ENCODE measurements at regions not wholly inside any gene's neighbourhood (a gene's known extent, or its start where the extent isn't known, plus 50 kb on each side); places are given as distances from the start of the nearest gene placed in this dataset.
"Not testable (repeated sequence)": the region's sequence is repeated elsewhere in the genome, so short reads cannot be mapped to it uniquely, and the experiment has no call there.

DNA sequence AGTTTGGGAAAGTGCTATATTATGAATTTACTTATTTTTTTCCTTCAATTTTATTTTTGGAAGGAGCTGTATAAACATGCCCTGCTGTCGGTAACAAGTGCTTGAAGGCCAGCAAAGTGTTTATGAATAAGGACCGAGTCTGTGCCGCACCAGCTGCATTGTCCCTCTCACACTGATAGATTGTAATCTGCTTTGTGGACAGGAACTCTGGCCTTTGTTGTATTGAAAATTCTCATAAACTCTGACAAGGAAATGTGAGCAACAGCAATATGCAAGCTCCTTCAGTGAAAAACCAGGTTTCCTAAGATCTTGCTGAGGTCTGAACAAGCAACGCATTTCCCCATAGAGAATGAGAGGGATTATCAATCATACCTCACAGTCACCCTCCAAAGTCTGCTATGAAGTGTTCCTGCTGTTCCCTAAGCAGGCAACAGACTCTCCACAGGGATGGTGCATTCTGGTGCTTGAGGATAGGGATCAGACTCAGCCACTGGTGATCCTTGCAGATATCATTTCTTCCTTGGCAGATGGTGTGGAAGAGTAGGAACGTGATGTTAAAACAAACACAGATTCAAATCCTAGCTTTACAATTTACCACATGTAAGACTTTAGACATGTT lies 109.6 kb downstream of the KCNJ2 start:
- in situ Hi-C loops (cut with HindIII; ENCODE audit: low sequenced_read_pairs), result no loop called here

DNA sequence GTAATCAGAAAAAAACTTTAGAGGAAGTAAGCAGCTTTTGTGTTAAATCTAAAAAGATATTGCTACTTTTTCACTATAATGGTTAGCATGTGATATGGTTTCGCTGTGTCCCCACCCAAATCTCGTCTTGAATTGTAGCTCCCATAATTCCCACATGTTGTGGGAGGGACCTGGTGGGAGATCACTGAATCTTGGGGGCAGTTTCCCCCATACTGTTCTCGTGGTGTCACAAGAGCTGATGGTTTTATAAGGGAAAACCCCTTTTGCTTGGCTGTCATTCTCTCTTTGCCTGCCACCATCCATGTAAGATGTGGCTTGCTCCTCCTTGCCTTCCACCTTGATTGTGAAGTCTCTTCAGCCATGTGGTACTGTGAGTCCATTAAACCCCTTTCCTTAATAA lies 117.1 kb downstream of the KCNJ2 start:
- in situ Hi-C loops (cut with HindIII; ENCODE audit: low sequenced_read_pairs), result no loop called here

DNA sequence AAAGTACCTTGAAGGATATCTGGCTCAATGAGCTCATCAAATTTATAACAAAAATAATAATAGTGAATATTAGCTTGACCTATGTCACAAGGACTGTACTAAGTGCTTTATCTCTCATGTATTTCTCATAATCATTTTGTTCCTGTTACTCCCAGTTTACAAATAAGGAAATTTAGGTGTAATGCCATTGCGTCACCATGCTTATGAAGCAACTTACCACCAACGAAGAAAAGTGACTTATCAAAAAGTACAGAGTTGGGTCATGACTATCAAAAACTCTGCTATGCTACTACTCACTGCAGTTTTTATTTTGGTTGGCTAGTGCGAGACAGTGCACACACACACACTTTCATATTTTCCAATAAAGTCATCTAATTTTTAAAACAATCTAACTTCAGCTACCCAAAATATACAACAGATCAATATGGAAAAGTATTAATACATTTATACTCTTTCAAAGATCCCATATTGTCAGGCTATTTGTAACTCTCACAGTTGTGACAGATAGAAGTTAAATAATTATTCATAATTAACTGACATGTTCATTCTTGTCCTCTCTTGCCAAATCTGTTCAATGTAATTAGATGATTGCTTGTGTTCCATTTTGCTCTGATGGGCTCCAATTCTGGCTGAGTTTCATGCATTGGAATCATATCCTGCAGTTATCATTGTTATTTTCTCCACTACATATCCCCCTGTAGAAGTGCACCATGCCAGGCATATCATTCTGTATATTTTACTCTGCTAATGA lies 119.4 kb downstream of the KCNJ2 start:
- in situ Hi-C loops (cut with HindIII; ENCODE audit: low sequenced_read_pairs), result no loop called here

DNA sequence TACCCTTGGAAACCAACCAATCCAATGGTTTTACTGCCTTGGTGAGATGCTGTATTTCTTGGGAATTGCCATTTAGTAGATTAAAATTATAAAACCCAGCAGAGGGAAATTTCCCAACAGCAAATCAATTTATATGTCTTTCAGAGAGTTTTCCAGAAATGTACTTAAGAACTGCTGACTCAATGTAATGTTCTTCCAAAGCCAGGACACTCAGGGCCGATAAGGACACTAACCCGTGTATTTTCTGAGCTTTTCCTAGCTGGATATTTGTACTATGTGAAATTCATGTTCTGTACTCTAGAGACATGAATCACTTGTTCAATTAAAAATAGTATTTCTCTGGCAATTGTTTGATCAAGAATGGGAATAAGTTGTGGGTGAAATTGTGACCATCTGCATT lies 121.4 kb downstream of the KCNJ2 start:
- in situ Hi-C loops (cut with HindIII; ENCODE audit: low sequenced_read_pairs), result no loop called here

DNA sequence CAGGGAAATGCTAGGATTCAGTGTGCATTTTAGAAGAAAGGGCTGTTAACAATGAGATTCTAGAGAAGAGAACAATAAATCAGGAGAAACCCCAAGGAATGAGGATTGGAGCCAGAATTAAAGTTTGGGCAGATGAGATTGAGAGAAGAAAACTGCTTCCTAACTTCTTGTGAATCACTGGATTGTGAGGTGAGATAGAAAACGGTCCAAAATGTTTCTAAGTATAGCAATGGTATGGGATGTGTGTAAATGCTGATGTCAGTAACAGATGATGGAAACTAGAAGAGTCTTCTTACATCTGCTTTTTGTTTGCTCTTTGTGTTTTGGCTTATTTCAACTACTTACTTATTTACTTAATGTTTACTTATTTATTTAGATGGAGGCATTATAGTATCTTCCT lies 123.0 kb downstream of the KCNJ2 start:
- in situ Hi-C loops (cut with HindIII; ENCODE audit: low sequenced_read_pairs), result no loop called here

DNA sequence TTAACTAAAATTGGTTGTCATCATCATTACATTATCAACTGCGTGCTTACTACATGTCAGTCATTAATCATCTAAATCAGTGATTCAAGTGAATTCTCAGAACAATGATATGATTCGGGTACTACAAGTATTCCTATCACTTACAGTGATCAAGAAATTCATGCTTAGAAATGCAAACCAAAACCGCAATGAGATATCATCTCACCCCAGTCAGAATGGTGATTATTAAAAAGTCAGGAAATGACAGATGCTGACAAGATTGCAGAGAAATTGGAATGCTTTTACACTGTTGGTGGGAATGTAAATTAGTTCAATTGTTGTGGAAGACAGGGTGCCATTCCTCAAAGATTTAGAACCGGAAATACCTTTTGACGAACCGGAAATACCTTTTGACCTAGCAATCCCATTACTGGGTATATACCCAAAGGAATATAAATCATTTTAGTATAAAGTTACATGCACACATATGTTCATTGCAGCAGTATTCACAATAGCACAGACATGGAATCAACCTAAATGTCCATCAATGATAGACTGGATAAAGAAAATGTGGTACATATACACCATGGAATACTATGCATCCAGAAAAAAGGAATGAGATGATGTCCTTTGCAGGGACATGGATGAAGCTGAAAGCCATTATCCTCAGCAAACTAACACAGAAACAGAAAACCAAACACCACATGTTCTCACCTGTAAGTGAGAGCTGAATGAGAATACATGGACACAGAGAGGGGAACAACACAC lies 124.4 kb downstream of the KCNJ2 start:
- in situ Hi-C loops (cut with HindIII; ENCODE audit: low sequenced_read_pairs), result not testable (repeated sequence)

DNA sequence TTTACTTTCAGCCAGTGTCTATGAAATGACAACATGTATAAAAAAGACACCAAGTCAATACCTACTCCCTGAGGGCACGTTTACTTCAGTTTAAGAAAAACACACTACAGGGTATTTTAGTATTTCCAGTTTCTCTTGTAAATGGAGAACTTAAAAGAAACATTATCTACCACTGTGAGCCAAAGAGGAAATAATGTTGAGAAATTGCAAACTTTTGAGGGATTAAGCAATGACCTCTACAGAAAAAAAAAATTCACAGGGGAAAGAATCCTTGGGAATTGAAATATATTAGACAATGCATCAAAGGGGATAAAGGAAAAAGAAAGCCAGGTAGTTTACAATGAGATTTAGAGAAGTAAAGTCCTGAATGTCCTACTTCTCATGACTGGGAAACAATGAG lies 126.0 kb downstream of the KCNJ2 start:
- in situ Hi-C loops (cut with HindIII; ENCODE audit: low sequenced_read_pairs), result no loop called here

DNA sequence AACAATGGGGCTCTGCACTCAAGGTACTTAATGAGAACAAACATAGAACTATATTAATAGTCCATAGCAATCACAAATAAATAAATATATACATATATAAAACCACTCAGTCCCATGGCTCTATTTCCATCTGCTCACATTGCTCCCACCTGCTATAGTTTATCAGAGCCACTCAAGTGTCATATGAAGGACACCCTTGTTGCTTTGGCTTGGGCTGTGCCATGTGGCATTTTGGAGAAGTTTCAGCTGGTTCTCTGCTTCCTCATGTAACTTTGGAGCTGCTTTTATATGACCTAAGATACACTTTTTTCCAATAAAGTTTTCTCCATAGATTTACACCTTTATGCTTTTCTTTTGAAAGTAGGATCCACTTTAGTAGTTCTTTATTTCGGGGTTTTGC lies 126.4 kb downstream of the KCNJ2 start:
- in situ Hi-C loops (cut with HindIII; ENCODE audit: low sequenced_read_pairs), result no loop called here

DNA sequence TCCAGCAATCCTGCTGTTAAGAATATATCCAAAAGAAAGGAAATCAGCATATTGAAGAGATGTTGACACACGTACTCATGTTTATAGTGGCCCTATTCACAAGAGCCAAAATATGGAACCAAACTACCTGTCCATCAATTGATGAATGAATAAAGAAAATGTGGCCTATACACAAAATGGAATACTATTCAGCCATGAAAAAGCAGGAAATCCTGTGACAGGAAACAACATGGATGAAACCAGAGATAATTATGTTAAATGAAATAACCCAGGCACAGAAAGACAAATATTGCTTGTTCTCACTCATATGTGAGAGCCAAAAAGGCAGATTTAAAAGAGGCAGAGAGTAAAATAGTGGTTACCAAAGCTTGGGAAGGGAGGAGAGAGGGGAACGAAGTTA lies 127.1 kb downstream of the KCNJ2 start:
- in situ Hi-C loops (cut with HindIII; ENCODE audit: low sequenced_read_pairs), result no loop called here

DNA sequence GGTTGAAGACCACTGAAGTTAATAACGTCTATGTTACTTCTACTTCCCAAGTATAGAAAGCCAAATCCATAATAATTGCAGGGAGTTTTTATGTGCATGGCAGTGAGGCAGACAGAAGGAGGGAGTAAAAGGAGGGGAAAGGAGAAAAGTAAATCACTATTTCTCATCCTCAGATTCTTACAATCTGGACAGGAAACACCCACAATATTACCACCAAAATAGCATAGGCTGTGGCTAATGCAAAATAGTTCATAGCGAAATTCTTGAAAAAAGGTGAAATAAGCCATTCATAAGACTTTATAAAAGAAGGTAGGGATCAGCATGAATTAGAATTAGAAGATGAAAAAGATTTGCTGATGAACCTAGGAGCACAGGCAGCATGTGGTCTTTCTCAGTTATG lies 128.1 kb downstream of the KCNJ2 start:
- in situ Hi-C loops (cut with HindIII; ENCODE audit: low sequenced_read_pairs), result no loop called here

DNA sequence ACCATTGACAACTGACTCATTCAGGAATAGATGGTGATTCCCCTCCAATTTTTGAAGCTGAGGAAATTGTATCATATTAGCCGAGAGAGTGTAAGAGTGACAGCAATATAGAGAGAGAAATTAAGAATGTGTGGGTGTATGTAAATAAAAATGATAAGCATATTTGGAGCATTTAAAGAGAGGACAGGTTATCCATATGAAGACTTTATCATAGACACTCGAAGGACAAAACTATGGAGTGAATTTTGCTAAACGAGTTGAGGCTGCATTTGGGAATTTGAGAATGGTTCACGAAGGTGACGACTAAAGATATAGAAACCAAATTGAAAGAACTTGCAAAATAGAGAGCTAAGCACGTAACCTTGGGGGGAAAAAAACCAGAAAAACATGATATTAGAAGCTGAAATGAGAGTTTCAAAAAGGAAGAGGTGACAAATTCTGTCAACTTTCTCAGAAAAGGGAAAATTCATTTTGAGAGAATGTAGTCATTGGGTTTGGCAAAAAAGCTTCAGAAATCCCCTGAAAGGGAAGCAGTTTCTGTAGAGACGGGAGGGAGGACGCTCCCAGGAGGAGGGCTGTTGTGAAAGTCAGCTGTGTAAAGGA lies 129.7 kb downstream of the KCNJ2 start:
- in situ Hi-C loops (cut with HindIII; ENCODE audit: low sequenced_read_pairs), result no loop called here

DNA sequence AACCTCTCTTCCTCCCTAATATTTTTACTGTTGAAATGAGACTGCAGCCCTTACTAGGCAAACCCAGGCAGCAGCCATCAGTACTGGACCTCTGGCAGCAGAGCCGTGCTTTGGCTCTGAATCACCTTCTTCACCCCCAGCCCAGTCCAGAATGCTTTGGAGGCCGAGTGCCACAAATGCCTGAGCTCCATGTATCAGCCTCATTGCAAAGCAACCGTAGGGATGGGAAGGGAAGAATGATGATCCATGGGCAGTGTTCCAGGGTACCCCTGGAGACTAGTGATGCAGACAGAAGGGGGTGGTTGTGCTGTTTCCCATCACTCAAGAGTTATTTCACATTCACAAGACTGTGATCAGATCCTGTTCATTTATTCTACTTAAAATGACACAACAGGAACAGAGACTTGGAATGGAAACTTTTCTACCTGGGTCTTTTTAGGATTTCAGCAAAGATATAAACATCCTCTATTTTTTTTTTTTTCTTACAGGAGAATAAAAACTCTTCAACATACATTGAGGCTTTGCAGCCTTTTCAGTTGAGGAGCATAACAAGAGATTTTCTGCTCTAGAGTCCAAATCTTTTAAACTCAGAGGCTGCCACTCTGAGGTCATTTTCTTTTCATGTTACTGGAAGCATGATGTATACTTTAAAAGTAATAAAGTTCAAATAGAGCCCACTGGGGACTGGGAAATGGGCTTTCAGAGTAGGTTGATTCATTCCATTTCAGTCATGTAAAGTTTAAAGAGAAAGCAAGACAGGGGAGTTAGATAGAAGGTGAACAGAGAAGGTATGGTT lies 138.3 kb downstream of the KCNJ2 start:
- in situ Hi-C loops (cut with HindIII; ENCODE audit: low sequenced_read_pairs), result no loop called here

DNA sequence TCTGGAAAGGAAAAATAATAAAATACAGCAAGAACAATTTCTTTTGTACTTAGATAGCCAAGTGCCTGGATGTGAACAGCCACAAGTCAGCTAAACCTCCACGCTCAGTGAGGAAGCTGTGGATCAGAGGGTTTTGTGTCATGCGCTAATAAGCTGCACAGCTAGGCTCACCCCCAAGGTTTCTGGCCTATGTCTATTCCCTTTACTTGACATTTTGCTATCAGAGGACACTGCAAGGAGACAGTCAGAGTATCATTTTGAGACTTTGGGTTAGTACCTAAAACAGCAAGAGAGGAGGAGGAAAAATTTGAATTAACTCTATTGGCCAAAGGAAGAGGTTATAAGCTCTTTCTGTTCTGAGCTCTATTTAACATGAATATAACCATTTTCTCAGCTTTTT lies 139.3 kb downstream of the KCNJ2 start:
- in situ Hi-C loops (cut with HindIII; ENCODE audit: low sequenced_read_pairs), result no loop called here

DNA sequence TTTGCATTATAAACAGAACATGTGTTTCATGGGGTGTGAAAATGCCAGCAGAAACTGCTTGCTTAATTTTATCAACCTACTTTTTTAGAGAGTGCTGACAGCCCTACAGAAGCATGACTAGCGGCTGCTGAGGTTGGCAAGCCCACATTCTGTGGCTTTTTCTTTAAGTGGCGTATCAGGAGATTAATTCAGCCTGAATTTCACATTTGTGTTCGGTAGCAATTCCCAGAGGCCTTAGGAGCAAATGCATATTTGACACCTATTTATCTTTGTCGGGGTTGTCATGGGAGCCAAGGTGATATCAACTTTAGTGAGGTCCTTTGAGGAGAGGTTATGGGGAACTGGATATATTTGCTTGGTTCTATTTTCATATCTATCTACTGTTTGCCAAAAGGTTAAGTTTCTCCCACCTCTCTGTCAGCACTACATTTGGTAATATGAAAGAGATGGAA lies 140.9 kb downstream of the KCNJ2 start:
- in situ Hi-C loops (cut with HindIII; ENCODE audit: low sequenced_read_pairs), result no loop called here

DNA sequence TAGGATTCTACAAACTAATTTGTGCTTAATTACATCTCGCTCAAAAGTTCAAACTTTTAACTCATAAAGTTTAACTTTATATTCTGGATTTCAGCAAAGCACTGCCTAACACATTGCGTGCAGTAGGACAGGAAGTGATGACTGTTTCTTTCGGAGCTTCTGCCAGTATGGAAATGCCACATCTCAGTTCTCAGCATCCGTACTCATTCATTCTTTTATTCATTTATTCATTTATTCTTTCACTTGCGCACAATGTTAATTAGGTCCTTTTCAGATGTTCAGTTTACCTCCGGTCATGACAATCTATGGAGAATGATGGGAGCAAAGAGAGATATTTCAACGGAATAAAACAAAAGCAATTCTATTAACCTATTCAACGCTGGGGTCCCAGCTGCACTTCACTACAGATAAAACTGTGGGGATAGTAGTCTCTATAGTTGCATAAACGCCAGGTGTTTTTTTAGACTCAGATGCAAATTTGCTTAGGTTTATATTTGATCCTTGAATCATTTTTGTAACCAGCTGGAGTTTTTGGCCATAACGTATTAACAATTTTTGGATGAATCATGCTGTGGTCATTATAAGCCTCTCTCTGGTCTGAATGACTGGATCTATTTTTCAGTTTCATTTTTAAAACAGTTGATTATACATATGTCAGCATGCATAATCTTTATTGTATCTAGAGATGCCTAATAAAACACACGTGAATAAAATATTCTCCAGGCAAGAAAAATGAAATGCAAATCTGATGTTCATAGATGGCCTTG lies 143.9 kb downstream of the KCNJ2 start:
- in situ Hi-C loops (cut with HindIII; ENCODE audit: low sequenced_read_pairs), result no loop called here

DNA sequence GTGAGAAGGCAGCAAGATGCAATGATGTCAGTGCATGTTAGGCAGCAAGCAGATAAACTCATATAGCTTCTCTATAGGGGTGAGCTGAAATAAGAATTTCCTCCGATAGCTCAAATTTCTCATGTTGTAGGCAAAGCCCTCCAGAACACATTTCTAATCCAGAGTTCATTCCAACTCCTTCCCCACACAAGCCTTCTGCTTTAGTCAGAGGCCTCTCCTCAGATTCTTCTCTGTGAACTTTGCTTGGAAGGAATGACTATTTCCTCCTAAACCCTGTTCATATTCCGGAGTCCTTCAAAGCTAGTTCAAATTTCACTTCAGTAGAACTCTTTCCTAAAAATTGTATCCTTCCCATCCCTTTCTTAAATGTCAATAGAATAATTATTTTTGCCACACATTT lies 144.8 kb downstream of the KCNJ2 start:
- in situ Hi-C loops (cut with HindIII; ENCODE audit: low sequenced_read_pairs), result no loop called here

DNA sequence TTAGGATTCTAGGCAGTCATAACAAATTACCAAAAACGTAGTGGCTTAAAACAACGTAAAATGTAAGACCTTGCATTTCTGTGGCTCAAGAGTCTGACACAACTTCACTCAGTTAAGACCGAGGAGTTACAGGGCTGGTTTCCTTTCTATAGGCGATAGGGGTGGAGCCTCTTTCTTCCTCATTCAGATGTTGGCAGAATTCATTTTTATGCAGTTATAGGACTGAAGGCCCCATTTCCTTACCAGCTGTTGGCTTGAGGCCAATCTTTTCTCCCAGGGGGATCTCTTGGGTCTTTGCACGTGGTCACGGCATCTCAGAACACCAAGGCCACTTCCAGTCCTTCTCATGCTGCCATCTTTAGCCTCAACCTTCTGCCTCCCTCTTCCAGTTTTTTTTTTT lies 145.2 kb downstream of the KCNJ2 start:
- in situ Hi-C loops (cut with HindIII; ENCODE audit: low sequenced_read_pairs), result no loop called here

DNA sequence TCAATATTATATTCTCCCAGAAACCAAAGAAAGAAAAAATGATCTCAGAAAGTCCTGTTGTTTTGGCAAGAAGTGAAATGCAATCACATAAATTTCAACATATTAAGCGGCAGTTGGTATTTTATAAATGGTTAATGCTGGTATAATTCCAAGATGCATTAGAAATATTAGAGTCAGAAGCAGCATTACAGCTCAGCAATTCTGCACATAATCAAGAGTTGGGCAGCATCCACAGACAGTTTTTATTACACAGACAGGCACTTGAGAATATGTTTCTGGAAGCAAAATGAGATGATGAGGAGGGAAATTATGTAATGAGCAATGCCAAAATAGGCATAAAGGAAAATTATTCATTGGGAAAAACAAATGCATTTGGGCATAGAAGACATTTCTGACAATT lies 148.1 kb downstream of the KCNJ2 start:
- in situ Hi-C loops (cut with HindIII; ENCODE audit: low sequenced_read_pairs), result no loop called here

DNA sequence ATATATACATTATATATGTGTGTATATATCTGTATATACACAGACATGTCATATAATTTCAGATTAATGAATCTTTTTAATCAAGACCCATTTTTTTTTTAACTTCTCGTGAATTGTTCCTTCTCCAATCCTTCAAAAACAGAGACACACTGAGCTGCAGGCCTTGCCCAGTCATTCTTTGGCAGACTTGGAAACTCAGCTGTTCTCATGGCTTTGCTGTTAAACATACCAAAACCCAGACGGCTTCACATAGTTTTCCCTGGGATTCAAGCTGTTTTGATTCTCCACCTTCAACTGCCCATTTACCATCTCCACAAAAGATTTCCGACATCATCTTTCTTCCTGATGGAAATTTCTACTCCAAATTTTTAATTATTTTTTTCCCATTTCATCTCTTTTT lies 148.7 kb downstream of the KCNJ2 start:
- in situ Hi-C loops (cut with HindIII; ENCODE audit: low sequenced_read_pairs), result no loop called here

DNA sequence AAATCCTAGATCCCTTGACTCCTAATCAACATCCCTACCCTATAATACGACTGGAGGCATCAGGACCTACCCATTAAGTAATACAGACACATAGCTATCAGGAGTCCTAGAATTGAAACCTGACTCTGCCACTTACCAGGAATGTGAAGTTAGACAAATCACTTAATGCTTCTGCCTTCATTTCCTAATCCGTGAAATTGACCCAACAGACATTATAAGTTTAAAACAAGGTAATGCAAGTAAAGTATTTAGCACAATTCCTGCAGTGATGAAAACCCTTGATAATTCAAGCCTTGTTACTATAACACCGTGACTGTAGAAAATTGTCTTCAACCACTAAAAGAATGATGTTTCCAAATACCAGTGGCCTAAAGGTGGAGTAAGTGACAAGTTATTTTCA lies 150.2 kb downstream of the KCNJ2 start:
- in situ Hi-C loops (cut with HindIII; ENCODE audit: low sequenced_read_pairs), result no loop called here

Data from endothelial cell of hepatic sinusoid (primary cell).